GM23338 (cell line): ENCODE measurements at regions not wholly inside any gene's neighbourhood (a gene's known extent, or its start where the extent isn't known, plus 50 kb on each side); places are given as distances from the start of the nearest gene placed in this dataset.

Experiments used
- ATAC-seq: fragments of 200-7000 bp; cut with Tn5 transposase; 3 replicates; pipeline ENCODE4 v1.9.1; 2020
- DNase-seq: peaks from one replicate; pipeline ENCODE4 v3.0.0-alpha.2; 2015; ENCODE audit warnings: low spot score
- H2AFZ ChIP-seq: fragments of 200-600 bp; sonication (generic); 2 replicates; pipeline ENCODE4 v1.8.0; 2016; ENCODE audit warnings: antibody characterized with exemption, mild to moderate bottlenecking, moderate library complexity
- H3F3A ChIP-seq: fragments of 200-600 bp; sonication (generic); replicated peaks from 2 replicates; pipeline ENCODE4 v1.8.0; 2017; ENCODE audit warnings: antibody characterized with exemption, mixed run types, low read depth
- H3K27ac ChIP-seq: fragments of 200-600 bp; sonication (generic); 2 replicates; pipeline ENCODE4 v1.6.1; 2016; ENCODE audit warnings: low read depth
- H3K27me3 ChIP-seq: fragments of 200-600 bp; sonication (generic); 2 replicates; pipeline ENCODE4 v1.8.0; 2016; ENCODE audit warnings: mild to moderate bottlenecking, mixed run types, moderate library complexity; ENCODE audit not compliant: insufficient read depth
- H3K36me3 ChIP-seq: fragments of 200-600 bp; sonication (generic); 2 replicates; pipeline ENCODE4 v1.8.0; 2016; ENCODE audit warnings: mild to moderate bottlenecking; ENCODE audit not compliant: insufficient read depth
- H3K4me1 ChIP-seq: fragments of 200-600 bp; sonication (generic); 2 replicates; pipeline ENCODE4 v1.8.0; 2016; ENCODE audit warnings: mild to moderate bottlenecking, moderate library complexity; ENCODE audit not compliant: insufficient read depth
- H3K4me2 ChIP-seq: fragments of 200-600 bp; sonication (generic); 2 replicates; pipeline ENCODE4 v1.7.1; 2017; ENCODE audit warnings: mixed run types
- H3K4me3 ChIP-seq: fragments of 200-600 bp; sonication (generic); 2 replicates; pipeline ENCODE4 v1.6.1; 2016; ENCODE audit warnings: mixed run types
- H3K79me2 ChIP-seq: fragments of 200-600 bp; sonication (generic); replicated peaks from 2 replicates; pipeline ENCODE4 v1.8.0; 2017; ENCODE audit warnings: mild to moderate bottlenecking; ENCODE audit not compliant: insufficient read depth
- H3K9me2 ChIP-seq: fragments of 200-600 bp; sonication (generic); 2 replicates; pipeline ENCODE4 v1.8.0; 2017; ENCODE audit not compliant: insufficient read depth
- H4K20me1 ChIP-seq: fragments of 200-600 bp; sonication (generic); replicated peaks from 2 replicates; pipeline ENCODE4 v1.8.0; 2017; ENCODE audit warnings: mild to moderate bottlenecking; ENCODE audit not compliant: insufficient read depth
- H3K27ac Mint-ChIP-seq: 2 replicates; pipeline ENCODE4 v1.8.0; 2020; ENCODE audit warnings: inconsistent platforms, mild to moderate bottlenecking, moderate library complexity, mixed read lengths
- H3K27me3 Mint-ChIP-seq: 3 replicates; pipeline ENCODE4 v1.8.0; 2022; ENCODE audit warnings: low read depth, mild to moderate bottlenecking, moderate library complexity, mixed read lengths, inconsistent platforms; ENCODE audit not compliant: insufficient read depth, poor library complexity
- H3K36me3 Mint-ChIP-seq: 3 replicates; pipeline ENCODE4 v1.8.0; 2021; ENCODE audit warnings: low read depth, mild to moderate bottlenecking, inconsistent platforms, moderate library complexity, mixed read lengths
- H3K4me1 Mint-ChIP-seq: 3 replicates; pipeline ENCODE4 v1.8.0; 2020; ENCODE audit warnings: mild to moderate bottlenecking, inconsistent platforms, mixed read lengths
- H3K4me3 Mint-ChIP-seq: 3 replicates; pipeline ENCODE4 v1.8.0; 2021; ENCODE audit warnings: moderate library complexity, mild to moderate bottlenecking, inconsistent platforms, mixed read lengths
- H3K9me3 Mint-ChIP-seq: 3 replicates; pipeline ENCODE4 v1.8.0; 2020; ENCODE audit warnings: moderate library complexity, mild to moderate bottlenecking, inconsistent platforms, mixed read lengths
- CREB1 ChIP-seq: fragments of 250-450 bp; sonication (Bioruptor Pico); IDR thresholded peaks from 2 replicates; pipeline ENCODE4 v1.5.0; 2020; ENCODE audit warnings: low read depth, mild to moderate bottlenecking, moderate library complexity
- CTCF ChIP-seq, 2 experiments: fragments of 200-600 bp in 1 of 2; sonication (generic) in 1 of 2; conservative IDR thresholded peaks; 2 replicates each; pipeline versions ENCODE4 v1.5.1 to v1.6.1; 2016 to 2017; ENCODE audit warnings: antibody characterized with exemption in 2 of 2, low read depth in 2 of 2, mild to moderate bottlenecking in 2 of 2, moderate library complexity in 1 of 2
- EZH2 ChIP-seq: fragments of 200-600 bp; sonication (generic); IDR thresholded peaks from one replicate; pipeline ENCODE4 v1.8.0; 2017; ENCODE audit warnings: antibody characterized with exemption, mild to moderate bottlenecking, low read depth; ENCODE audit not compliant: unreplicated experiment
- EZH2phosphoT487 ChIP-seq: fragments of 200-600 bp; sonication (generic); IDR thresholded peaks from one replicate; pipeline ENCODE4 v1.8.1; 2018; ENCODE audit warnings: antibody characterized with exemption; ENCODE audit not compliant: unreplicated experiment
- JUNB ChIP-seq: IDR thresholded peaks from one replicate; pipeline ENCODE4 v1.6.1; 2016; ENCODE audit warnings: antibody characterized with exemption; ENCODE audit not compliant: unreplicated experiment
- NANOG ChIP-seq: IDR thresholded peaks from 2 replicates; pipeline ENCODE4 v1.6.1; 2016; ENCODE audit warnings: antibody characterized with exemption, borderline replicate concordance
- POLR2AphosphoS5 ChIP-seq: IDR thresholded peaks from 2 replicates; pipeline ENCODE4 v1.6.1; 2016; ENCODE audit warnings: antibody characterized with exemption, low read depth
- REST ChIP-seq: IDR thresholded peaks from one replicate; pipeline ENCODE4 v1.6.1; 2018; ENCODE audit warnings: antibody characterized with exemption; ENCODE audit not compliant: unreplicated experiment
- STAT1 ChIP-seq: IDR thresholded peaks from one replicate; pipeline ENCODE4 v1.6.1; 2016; ENCODE audit warnings: antibody characterized with exemption; ENCODE audit not compliant: unreplicated experiment
- ZNF114 ChIP-seq: fragments of 250-450 bp; sonication (Bioruptor Pico); IDR thresholded peaks from 2 replicates; pipeline ENCODE4 v1.5.0; 2020; ENCODE audit warnings: mild to moderate bottlenecking, moderate library complexity
- ZNF331 ChIP-seq: fragments of 250-450 bp; sonication (Bioruptor Pico); IDR thresholded peaks from 2 replicates; pipeline ENCODE4 v1.5.0; 2020; ENCODE audit warnings: low read depth, mild to moderate bottlenecking, moderate library complexity
- TF ChIP-seq, protein P1 (sequence below): IDR thresholded peaks from 2 replicates; pipeline ENCODE4 v1.6.1; 2016; ENCODE audit warnings: antibody characterized with exemption
- TF ChIP-seq, protein P2 (sequence below): fragments of 250-450 bp; sonication (Bioruptor Pico); IDR thresholded peaks from 2 replicates; pipeline ENCODE4 v1.5.0; 2020; ENCODE audit warnings: mild to moderate bottlenecking, moderate library complexity

DNA sequence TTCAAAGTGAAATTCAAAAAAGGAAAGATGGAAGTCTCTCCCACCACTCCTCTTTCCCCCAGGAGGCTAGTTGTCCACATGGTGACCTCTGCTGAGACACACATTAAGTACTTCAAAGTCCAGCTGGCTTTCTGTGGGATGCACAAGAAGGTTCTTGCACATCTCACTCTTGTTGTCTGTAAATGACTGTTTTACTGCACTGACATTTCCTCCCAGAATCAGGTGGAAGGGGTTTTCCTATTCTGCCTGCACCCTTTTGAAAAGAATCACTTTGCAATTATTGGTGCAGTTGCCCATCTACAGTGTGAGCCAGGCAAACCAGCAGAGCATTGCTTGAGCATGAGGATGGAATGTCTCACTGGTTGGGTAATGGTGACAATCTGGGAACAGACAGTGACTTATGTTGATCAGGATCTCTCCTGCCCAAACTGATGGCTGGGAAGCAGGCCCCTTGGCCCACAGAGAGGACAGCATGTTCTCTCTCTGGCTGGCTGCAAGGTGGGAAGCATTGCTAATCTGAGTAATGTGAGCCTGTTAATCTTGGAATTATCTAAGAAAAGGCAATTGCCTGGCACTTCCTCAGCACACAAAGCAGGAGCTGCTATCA lies 347.7 kb upstream of the SATB1 start:
- DNase-seq: no peak
- H3K27ac ChIP-seq: no peak overlapping the region
- no peak overlapping the region for H3K4me2 ChIP-seq
- H3K9me2 ChIP-seq: no peaks in the 10 kb centered on the region
- no peaks in the 10 kb centered on the region for H3K27me3 ChIP-seq
- no peaks in the 10 kb centered on the region for H3K79me2 ChIP-seq
- H3K36me3 Mint-ChIP-seq: no peaks in the 10 kb centered on the region
- H2AFZ ChIP-seq: no peak overlapping the region
- H3K9me3 Mint-ChIP-seq: no peaks in the 10 kb centered on the region
- H3K4me3 Mint-ChIP-seq: no peak overlapping the region
- no peaks in the 10 kb centered on the region for H3K4me1 ChIP-seq
- TF ChIP-seq STAT1 (no peak), POLR2AphosphoS5 (no peak), REST (no peak), JUNB (no peak), CREB1 (no peak), NANOG (no peak), EZH2 (no peak), ZNF114 (CRISPR knock-in tag) (no peak), EZH2phosphoT487 (no peak), ZNF331 (no peak), CTCF (conservative IDR thresholded peaks at IDR 0.05; ENCODE audit: low read depth in 2 of 2) (no peak)
- TF ChIP-seq, protein P1, sequence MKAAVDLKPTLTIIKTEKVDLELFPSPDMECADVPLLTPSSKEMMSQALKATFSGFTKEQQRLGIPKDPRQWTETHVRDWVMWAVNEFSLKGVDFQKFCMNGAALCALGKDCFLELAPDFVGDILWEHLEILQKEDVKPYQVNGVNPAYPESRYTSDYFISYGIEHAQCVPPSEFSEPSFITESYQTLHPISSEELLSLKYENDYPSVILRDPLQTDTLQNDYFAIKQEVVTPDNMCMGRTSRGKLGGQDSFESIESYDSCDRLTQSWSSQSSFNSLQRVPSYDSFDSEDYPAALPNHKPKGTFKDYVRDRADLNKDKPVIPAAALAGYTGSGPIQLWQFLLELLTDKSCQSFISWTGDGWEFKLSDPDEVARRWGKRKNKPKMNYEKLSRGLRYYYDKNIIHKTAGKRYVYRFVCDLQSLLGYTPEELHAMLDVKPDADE: no peak
- TF ChIP-seq, protein P2, sequence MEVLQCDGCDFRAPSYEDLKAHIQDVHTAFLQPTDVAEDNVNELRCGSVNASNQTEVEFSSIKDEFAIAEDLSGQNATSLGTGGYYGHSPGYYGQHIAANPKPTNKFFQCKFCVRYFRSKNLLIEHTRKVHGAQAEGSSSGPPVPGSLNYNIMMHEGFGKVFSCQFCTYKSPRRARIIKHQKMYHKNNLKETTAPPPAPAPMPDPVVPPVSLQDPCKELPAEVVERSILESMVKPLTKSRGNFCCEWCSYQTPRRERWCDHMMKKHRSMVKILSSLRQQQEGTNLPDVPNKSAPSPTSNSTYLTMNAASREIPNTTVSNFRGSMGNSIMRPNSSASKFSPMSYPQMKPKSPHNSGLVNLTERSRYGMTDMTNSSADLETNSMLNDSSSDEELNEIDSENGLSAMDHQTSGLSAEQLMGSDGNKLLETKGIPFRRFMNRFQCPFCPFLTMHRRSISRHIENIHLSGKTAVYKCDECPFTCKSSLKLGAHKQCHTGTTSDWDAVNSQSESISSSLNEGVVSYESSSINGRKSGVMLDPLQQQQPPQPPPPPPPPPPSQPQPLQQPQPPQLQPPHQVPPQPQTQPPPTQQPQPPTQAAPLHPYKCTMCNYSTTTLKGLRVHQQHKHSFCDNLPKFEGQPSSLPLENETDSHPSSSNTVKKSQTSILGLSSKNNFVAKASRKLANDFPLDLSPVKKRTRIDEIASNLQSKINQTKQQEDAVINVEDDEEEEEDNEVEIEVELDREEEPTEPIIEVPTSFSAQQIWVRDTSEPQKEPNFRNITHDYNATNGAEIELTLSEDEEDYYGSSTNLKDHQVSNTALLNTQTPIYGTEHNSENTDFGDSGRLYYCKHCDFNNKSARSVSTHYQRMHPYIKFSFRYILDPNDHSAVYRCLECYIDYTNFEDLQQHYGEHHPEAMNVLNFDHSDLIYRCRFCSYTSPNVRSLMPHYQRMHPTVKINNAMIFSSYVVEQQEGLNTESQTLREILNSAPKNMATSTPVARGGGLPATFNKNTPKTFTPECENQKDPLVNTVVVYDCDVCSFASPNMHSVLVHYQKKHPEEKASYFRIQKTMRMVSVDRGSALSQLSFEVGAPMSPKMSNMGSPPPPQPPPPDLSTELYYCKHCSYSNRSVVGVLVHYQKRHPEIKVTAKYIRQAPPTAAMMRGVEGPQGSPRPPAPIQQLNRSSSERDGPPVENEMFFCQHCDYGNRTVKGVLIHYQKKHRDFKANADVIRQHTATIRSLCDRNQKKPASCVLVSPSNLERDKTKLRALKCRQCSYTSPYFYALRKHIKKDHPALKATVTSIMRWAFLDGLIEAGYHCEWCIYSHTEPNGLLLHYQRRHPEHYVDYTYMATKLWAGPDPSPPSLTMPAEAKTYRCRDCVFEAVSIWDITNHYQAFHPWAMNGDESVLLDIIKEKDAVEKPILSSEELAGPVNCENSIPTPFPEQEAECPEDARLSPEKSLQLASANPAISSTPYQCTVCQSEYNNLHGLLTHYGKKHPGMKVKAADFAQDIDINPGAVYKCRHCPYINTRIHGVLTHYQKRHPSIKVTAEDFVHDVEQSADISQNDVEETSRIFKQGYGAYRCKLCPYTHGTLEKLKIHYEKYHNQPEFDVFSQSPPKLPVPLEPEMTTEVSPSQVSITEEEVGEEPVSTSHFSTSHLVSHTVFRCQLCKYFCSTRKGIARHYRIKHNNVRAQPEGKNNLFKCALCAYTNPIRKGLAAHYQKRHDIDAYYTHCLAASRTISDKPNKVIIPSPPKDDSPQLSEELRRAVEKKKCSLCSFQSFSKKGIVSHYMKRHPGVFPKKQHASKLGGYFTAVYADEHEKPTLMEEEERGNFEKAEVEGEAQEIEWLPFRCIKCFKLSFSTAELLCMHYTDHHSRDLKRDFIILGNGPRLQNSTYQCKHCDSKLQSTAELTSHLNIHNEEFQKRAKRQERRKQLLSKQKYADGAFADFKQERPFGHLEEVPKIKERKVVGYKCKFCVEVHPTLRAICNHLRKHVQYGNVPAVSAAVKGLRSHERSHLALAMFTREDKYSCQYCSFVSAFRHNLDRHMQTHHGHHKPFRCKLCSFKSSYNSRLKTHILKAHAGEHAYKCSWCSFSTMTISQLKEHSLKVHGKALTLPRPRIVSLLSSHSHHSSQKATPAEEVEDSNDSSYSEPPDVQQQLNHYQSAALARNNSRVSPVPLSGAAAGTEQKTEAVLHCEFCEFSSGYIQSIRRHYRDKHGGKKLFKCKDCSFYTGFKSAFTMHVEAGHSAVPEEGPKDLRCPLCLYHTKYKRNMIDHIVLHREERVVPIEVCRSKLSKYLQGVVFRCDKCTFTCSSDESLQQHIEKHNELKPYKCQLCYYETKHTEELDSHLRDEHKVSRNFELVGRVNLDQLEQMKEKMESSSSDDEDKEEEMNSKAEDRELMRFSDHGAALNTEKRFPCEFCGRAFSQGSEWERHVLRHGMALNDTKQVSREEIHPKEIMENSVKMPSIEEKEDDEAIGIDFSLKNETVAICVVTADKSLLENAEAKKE (CRISPR knock-in tag): no peak
- no peak for ATAC-seq
- no peak overlapping the region for H3K4me3 ChIP-seq
- H3K27ac Mint-ChIP-seq: no peak overlapping the region
- peaks cover 2% of the 10 kb centered on the region for H3K27me3 Mint-ChIP-seq
- H3F3A ChIP-seq: no peaks in the 10 kb centered on the region
- H3K36me3 ChIP-seq: no peaks in the 10 kb centered on the region
- no peaks in the 10 kb centered on the region for H4K20me1 ChIP-seq
- peaks cover 12% of the 10 kb centered on the region for H3K4me1 Mint-ChIP-seq
